HepG2 (cell line): ENCODE measurements at regions not wholly inside any gene's neighbourhood (a gene's known extent, or its start where the extent isn't known, plus 50 kb on each side); places are given as distances from the start of the nearest gene placed in this dataset.

Experiments
- ARNTL ChIP-seq: sonication (generic); formaldehyde crosslinking; IDR thresholded peaks from 2 replicates; pipeline ENCODE4 v1.4.0; 2020; ENCODE audit warnings: mild to moderate bottlenecking, missing genetic modification reagents
- ATF7-NPFF ChIP-seq: sonication (generic); formaldehyde crosslinking; IDR thresholded peaks from 2 replicates; pipeline ENCODE4 v1.8.1; 2023; ENCODE audit warnings: mild to moderate bottlenecking, low read depth, missing genetic modification reagents, moderate library complexity
- GTF3A ChIP-seq: sonication (generic); formaldehyde crosslinking; conservative IDR thresholded peaks from 2 replicates; pipeline ENCODE4 v1.4.0; 2020; ENCODE audit warnings: mild to moderate bottlenecking, missing genetic modification reagents
- HIC2 ChIP-seq: sonication (generic); formaldehyde crosslinking; IDR thresholded peaks from 2 replicates; pipeline ENCODE4 v1.9.0; 2022; ENCODE audit warnings: low read depth, missing genetic modification reagents
- KMT2B ChIP-seq: IDR thresholded peaks from 2 replicates; pipeline ENCODE4 v1.6.1; 2016; ENCODE audit warnings: missing genetic modification reagents, missing compliant biosample characterization
- MAFK ChIP-seq, 2 experiments: IDR thresholded peaks in 1 of 2; conservative IDR thresholded peaks in 1 of 2; 2 replicates each; pipeline ENCODE4 v1.6.1; 2011; ENCODE audit warnings: improper control_type of control experiment in 2 of 2, low read length in 2 of 2
- MAZ ChIP-seq, 2 experiments: sonication (generic) in 1 of 2; formaldehyde crosslinking in 1 of 2; IDR thresholded peaks; 2 replicates each; pipeline versions ENCODE4 v1.5.0 to v1.6.1; 2012 to 2020; ENCODE audit warnings: low read depth in 2 of 2, mild to moderate bottlenecking in 2 of 2, borderline replicate concordance in 1 of 2, improper control_type of control experiment in 1 of 2, low read length in 1 of 2, missing genetic modification reagents in 1 of 2, moderate library complexity in 1 of 2
- RARA ChIP-seq: IDR thresholded peaks from 2 replicates; pipeline ENCODE4 v1.6.1; 2016; ENCODE audit warnings: missing genetic modification reagents, missing compliant biosample characterization
- RBM39 ChIP-seq: fragments of 200-400 bp; formaldehyde crosslinking; IDR thresholded peaks from one replicate; pipeline ENCODE4 v1.6.1; 2018; ENCODE audit warnings: antibody characterized with exemption, mild to moderate bottlenecking, low read depth, low read length; ENCODE audit not compliant: poor library complexity, severe bottlenecking
- SP4 ChIP-seq: sonication (generic); formaldehyde crosslinking; IDR thresholded peaks from 2 replicates; pipeline ENCODE4 v1.8.1; 2023; ENCODE audit warnings: mild to moderate bottlenecking, missing genetic modification reagents
- STAT5B ChIP-seq: sonication (generic); formaldehyde crosslinking; IDR thresholded peaks from 2 replicates; pipeline ENCODE4 v1.4.0; 2020; ENCODE audit warnings: missing genetic modification reagents
- TBX2 ChIP-seq: sonication (generic); formaldehyde crosslinking; IDR thresholded peaks from 2 replicates; pipeline ENCODE4 v1.5.0; 2020; ENCODE audit warnings: missing genetic modification reagents, mild to moderate bottlenecking, borderline replicate concordance
- TCF7 ChIP-seq: sonication (generic); IDR thresholded peaks from 2 replicates; pipeline ENCODE4 v1.6.1; 2016; ENCODE audit warnings: antibody characterized with exemption, low read depth
- ZGPAT ChIP-seq: IDR thresholded peaks from 2 replicates; pipeline ENCODE4 v1.6.1; 2016; ENCODE audit warnings: mild to moderate bottlenecking
- ZNF530 ChIP-seq: sonication (generic); formaldehyde crosslinking; IDR thresholded peaks from 2 replicates; pipeline ENCODE4 v1.5.0; 2020; ENCODE audit warnings: low read depth, mild to moderate bottlenecking, missing genetic modification reagents
- ZNF639 ChIP-seq: conservative IDR thresholded peaks from 2 replicates; pipeline ENCODE4 v1.6.1; 2018; ENCODE audit warnings: missing genetic modification reagents
- ZNF704 ChIP-seq: sonication (generic); formaldehyde crosslinking; IDR thresholded peaks from 2 replicates; pipeline ENCODE4 v1.8.1; 2023; ENCODE audit warnings: mild to moderate bottlenecking, inconsistent platforms, moderate library complexity, missing genetic modification reagents, borderline replicate concordance

- TF ChIP-seq MAZ (IDR thresholded peaks at IDR 0.05; ENCODE audit: borderline replicate concordance, low read depth, low read length) (no peak; the same call in none of the 2 replicates), MAZ (CRISPR knock-in tag; IDR thresholded peaks at IDR 0.05; ENCODE audit: low read depth) (peak; percentile 36; the same call in 1 of the 2 replicates), ATF7-NPFF (no peak; the same call in 1 of the 2 replicates), TBX2 (CRISPR knock-in tag) (peak; percentile 78), ARNTL (CRISPR knock-in tag) (peak; percentile 63; the same call in 1 of the 2 replicates), SP4 (CRISPR knock-in tag) (peak; percentile 35; the same call in 1 of the 2 replicates), STAT5B (no peak), ZNF639 (CRISPR knock-in tag) (no peak), TCF7 (no peak), RARA (CRISPR knock-in tag) (peak; percentile 12; the same call in 1 of the 2 replicates), ZGPAT (0 out of 2 replicates have a peak, but pooled peaks have one; percentile 20), ZNF530 (no peak), MAFK (conservative IDR thresholded peaks at IDR 0.05 in 1 of 2, IDR thresholded peaks at IDR 0.05 in 1 of 2; ENCODE audit: low read length in 2 of 2) (no peak), KMT2B (CRISPR knock-in tag) (0 out of 2 replicates have a peak, but pooled peaks have one; percentile 3), GTF3A (peak; percentile 67; the same call in 1 of the 2 replicates), ZNF704 (CRISPR knock-in tag) (no peak; the same call in 1 of the 2 replicates), RBM39 (peak; percentile 50), HIC2 (CRISPR knock-in tag) (peak; percentile 59; the same call in 1 of the 2 replicates)
Measured at GRCh38 chr17:72445055-72445991, 324.5 kb downstream of the SOX9 start (continued).
